HUDEP-2 (cell line): ENCODE measurements at regions not wholly inside any gene's neighbourhood (a gene's known extent, or its start where the extent isn't known, plus 50 kb on each side); places are given as distances from the start of the nearest gene placed in this dataset.

Source experiments
- DNase-seq, 76 experiments: peaks; one replicate each; lab custom pipeline; 2025; ENCODE audit not compliant: unreplicated experiment in 76 of 76; lab: John Stamatoyannopoulos, UW

DNA sequence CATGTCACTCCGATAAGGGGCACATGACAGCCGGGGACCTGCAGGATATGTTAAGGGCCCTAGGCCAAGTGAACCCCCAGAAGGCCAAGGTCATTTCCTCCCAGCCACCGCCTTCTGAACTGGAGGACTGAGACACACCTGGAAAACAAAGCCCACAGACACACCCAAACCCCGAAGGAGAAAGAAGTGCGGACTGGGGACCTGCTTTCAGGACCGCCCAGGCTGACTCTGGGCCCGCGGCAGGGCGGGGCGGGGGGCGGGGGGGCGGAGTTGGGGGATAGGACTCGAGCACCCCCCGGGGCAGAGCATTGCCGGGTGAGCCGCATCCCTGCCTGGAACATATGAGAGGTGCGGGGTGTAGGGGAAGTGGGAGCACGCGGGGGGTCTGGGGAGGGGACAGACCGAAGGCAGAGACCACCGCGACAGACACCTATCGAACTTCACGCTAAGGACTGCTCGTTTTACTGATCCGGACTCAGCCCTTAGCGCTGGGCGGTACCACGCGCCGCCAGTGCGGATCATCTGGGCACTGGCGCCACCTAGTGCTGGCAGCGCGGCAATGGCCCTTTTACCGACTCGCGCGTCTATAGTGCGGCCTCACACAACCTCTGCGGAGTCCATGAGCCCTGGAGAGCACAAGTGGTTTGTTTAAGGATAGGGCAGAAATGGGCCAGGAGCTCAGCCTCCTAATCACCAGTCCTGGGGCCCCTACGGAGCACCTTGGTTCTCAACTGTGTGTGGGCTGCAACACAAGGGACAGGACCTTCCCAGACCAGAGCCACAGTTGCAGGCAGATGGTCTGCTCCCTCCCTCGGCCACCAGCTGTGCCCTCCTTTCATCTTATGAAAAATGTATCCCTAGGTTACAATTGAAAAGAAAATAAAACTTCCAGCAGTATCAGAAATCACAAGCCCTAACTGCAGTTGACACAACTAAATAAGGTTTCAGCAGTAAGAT is 157.6 kb downstream of the HERPUD2 start:
- DNase-seq: peak in 69 of 76 experiments; percentile 8 to 82 (median 54)

DNA sequence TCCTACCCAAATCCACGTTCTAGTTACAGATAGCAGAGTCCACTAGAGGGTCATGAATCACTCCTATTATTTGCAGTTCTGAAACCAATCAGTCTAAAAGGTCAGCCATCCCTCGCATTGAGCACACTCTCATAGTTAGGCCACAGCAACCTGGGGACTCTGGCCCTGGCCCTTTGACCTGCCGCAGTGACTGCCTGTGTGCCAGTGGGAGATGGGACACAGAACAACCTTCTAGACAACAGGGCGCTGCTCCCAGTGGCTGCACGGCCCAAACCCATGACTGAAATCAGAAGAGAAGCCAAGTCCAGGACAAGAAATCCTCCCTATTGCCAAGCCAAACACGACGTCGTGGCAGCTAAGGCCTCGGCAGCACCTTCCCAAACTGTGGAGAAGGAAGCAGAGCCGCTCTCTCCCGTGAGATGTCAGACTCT is 158.5 kb downstream of the HERPUD2 start:
- no peak for DNase-seq

DNA sequence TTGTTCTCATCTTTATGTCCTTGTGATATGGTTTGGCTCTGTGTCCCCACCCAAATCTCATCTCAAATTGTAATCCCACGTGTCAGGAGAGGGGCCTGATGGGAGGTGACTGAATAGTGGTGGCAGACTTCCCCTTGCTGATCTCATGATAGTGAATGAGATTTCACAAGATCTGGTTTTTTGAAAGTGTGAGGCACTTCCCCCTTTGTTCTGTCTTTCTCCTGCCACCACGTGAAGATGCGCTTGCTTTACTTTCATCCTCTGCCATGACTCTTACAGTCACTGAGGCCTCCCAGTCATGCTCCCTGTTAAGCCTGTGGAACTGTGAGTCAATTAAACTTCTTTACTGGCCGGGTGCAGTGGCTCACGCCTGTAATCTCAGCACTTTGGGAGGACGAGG is 161.0 kb downstream of the HERPUD2 start:
- no peak for DNase-seq

DNA sequence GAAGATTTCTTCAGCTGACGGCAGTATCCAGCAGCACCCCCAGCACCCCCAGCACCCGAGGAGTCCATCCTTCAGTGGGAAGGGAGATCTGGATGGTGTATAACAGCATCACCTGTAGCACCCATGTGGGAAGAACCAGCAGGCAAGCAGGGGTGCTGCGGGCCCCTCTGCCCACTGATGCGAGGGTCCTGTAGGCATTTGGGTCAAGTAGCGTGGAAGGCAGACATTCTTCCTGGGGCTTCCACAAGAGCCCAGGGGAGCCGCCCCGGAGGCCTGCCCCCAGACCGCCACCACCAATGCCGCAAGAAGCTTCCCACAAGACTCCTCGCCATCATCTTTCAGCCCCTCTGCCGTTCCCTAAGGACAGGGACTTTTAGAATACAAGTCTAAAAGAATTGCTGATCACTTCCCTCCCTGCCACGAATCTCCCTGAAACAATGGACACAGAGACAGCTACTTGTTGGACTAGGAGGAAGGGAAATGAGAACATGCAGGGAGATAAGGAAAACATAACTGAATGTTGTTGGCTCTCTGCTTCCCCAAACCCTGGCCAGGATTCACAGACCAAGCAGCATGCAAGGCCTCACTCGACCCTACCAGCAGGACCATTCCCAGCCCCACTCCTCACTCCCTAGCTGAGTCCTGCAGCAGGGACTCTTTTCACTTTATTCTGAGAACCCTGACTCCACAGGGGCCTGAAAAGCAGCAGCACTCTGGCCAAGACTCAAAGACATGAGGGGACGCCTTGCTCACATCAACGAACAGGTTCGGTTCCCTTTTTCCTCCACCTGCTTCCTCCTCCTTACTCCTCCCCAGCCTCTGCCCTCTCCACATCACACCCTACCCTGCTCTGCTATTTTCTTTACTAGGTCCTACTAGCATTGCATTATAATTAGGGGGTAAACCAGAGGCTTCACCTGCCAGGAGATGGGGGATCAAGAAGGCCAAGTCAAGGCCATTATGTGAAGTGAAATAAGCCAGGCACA is 164.5 kb downstream of the HERPUD2 start:
- DNase-seq: no peak

DNA sequence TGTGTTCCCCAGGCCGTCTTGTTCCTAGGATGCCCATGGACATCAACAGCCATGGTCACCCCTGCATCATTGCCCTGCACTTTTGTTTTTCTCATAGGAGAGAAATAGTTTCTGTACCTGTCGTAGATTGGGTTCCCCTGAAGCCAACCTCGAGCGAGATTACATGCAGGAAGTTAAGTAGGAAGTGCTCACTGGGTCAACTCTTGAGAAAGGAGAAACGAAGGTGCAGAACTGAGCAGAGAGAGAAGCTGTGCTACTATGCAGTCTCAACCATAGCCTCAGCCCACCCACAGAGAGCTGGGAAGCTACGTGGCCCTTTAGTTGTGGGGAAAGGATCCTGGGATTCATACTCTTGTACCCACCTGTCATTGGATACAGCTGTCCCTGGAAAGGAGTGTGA is 165.2 kb downstream of the HERPUD2 start:
- no peak for DNase-seq

DNA sequence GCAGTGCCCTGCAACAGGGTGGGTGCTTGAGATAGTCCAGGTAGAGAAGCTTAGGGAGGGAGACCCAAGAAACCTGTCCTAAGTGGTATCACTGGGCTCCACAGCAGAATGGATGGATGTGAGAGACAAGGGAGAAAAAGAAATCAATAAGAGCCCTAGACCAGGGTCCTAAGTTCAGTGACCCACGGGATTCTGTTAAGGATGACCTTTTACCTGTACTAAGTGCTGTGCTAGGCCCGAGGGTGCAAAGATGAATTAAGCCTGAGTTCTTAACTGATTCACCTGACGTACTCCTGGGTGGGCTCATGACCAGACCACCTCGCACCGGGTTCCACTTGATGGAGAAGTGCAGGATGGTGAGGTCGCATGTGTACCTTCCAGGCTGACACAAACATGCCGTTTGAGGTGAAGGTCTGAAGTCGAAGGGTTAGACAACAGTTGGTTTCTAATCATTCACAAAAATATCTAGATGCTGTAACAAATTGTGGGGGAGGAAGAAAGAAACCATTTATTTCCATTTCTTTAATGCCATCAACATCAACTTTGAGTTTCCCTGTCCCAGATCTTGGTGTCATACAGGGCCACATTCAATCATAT is 166.5 kb downstream of the HERPUD2 start:
- DNase-seq: no peak

DNA sequence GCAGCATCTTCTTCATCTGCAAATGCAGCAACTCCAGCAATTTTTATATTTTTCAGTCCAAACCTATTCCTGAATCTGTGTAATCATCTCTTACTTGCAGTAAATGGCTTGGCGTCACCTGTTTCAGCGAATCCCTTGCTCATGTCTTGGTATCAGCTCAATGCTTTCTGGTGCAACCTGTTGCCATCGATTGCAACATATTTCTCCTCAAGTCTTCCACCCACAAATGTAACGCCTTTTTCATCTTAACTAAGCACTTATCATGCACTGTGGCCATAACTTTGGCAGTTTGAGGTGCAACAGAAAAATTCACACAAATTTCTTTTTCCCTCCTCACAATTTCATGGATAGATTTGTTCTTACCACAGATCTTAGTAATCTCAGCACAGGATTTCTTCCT is 168.3 kb downstream of the HERPUD2 start:
- DNase-seq: no peak

DNA sequence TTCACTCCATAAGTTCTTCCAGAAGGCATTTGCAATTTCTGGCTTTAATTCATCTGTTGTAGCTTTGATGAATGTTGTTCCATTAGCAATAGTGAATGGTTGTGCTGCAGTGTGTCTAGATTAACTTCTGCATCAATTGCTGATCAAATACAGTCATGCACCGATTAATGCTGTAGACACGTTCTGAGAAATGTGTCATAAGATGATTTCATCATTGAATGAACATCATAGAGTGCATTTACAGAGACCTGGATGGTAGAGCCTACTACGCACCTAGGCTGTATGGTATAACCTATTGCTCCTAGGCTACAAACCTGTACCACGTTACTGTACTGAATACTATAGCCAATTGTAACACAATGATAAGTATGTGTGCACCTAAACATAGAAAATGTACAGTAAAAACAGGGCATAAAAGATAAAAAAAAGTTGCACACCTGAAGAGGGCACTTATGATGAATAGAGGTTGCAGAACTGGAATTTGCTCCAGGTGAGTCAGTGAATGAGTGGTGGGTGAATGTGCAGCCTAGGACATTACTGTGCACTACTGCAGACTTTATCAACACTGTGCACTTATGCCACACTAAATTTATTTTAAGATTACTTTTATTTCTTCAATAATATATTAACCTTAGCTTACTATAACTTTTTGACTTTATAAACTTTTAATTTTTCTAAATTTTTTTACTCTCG is 170.7 kb downstream of the HERPUD2 start:
- DNase-seq: no peak

DNA sequence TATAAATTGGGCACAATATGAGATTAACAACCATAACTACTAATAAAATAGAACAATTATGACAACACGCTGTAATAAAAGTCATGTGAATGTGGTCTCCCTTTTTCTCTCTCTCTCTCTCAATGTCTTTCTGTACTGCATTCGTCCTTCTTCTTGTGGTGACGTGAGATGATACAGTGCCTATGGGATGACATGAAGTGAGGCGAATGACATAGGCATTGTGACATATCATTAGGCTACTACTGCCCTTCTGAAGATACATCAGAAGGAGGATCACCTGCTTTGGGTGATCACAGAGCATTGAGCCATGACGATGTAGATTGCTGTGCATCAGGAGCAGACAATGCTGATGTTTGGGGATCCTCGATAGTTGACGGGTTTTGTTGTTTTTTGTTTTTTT is 171.6 kb downstream of the HERPUD2 start:
- no peak for DNase-seq

DNA sequence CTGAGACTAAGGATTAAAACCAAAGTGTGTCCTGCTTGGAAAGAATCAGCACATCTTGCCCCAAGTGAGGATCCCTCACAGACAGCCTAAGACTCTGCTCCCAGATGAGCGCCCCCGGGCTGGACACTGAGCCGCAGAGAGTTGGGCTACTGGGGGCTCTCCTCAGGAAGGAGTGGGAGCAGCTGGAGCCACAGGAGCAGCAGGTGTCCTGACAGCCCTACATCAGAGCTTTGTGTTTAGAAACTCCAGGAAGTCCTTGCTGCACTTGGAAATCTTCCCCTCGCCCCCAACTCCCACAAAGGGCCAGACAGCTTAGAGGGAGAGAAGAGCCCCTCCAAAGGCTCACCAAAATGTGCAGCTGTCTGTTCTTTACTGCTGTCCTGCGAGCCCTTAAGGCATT is 172.2 kb downstream of the HERPUD2 start:
- no peak for DNase-seq

DNA sequence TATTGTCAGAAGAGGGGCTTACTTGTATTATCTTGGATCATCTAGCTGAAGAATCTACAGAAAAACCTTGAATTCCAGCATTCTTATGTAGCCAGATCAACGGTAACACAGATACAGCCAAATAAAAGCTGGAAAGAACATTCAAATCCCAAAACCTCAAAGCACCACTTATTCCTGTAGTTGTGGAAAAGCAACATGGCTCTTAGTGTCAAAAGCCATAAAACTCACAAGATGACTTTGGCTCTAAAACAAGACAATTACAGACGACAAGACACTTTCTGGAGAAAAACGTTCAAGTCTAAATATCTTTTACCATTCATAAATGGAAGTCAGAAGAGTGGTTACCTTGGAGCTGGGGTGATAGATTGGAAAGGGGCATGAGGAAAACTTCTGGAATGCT is 173.0 kb downstream of the HERPUD2 start:
- no peak for DNase-seq

DNA sequence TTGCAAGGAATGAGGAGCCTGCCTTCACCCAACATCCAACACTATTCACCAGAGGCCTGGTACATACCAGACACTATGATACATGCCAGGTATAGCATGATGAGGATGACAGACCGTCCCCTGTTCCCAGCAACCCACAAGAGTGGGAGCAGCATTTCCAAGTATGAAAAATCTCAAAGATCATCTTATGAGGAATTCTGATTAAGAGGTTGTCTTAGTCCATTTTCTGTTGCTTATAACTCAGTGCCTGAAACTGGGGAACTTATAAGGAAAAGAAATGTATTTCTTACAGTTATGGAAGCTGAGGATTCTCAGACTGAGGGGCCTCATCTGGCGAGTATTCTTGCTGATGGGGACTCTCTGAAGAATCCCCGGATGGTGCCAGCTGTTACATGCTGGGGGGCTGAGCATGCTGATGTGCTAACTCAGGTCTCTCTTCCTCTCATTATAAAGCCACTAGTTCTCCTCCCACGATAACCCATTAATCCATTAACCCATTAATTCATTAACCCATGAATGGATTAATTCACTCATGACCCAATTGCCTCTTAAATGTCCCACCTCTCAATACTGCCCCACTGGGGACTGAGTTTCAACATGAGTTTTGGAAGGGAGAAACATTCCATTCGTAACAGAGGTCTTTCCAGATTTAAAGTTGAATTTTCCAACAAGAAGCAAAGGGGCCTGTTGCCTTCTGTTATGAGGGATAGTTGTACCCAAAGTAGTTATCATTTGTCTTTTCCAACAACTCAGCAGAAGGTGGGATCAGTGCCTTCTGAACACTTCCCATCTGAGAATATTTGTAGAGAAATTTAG is 173.9 kb downstream of the HERPUD2 start:
- DNase-seq: no peak

DNA sequence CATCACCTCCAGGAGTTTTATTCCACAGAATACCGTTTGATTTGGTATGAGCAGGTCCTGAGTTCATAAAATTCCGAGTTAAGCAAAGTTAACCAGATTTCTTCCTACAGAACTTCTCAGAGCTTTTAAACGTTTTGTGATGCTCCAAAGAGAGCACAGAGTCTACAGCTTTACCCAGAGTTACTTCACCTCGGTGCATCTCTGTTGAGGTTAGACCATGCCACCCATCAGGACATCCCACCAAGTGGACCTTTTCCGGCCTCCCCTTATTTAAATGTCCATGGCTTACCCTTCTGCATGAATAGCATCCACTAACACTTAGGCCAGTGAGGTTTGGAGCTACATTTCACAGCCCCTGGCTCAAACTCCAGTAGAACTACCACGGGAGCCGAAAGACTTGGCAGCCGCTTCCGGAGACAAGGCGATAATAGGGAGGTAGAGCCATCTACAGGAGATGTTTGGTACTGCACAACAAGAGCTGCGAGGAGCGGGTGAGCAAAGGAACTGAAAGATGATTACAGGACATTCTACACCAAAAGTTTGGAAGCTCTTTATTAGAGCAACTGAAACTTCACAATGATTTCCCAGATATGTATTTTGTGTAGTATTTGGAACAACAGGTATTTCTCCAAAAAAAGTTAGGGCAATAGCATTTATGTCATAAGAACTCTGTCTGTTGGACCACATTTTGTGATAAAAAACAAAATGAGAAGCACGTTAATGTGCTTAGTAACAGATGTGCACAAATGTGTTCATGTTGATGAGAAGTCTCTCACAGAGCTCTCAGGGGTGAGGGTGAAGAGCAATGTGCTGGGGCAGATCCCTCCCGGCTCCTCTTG is 174.7 kb downstream of the HERPUD2 start:
- peak in 65 of 76 experiments; percentile 3 to 79 (median 41) for DNase-seq

DNA sequence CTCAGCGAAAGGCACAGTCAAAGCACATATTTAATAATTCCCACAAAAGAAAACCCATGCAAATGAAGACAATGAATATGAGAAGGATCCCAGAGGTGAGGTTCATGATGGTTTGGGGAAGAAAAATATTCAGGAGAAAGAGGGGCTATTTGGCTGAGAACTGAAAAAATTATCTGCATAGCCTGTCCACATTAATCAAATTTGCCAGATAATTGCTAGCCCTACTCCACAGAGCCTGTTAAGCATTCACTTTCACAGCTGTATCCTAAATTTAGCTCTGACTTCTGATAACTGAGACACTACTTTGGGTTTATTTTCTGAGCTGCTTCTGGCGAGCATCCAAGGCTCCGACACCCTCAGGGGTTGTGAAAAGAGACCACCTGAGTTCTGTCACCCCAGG is 176.2 kb downstream of the HERPUD2 start:
- no peak for DNase-seq

DNA sequence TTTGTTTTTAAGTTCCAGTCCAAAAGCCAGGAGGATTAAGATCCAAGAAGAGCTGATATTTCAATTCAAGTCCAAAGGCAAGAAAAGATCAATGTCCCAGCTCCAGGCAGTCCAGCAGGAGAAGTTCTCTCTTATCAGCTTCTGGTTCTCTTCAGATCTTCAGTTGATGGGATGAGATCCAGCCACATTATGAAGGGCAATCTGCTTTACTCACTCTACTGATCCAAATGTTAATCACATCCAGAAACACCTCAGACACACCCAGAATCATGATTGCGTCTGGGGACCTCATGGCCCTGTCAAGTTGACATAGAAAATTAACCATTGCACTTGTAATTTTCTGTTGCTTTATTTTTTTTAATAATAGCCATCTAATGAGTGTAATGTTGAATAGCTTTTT is 178.4 kb downstream of the HERPUD2 start:
- no peak for DNase-seq

DNA sequence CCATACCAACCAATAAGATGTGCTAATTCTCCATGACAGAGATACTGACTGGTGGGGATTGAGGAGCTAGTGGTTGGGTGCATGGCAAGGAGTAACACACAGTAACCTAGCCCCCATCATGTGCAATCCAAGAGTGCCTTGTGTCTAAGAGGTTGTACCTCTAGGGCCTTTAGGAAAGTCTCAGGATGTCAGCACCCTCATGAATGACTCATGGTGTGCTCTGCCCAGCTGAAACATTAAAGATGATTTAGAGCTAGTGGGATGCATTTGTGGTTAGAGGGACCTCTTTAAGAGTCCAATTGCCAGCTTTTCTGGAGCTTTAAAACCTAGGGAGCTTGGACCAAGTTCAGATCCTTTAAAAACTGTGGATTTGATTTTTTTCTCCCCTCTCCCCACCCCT is 181.1 kb downstream of the HERPUD2 start:
- DNase-seq: no peak

DNA sequence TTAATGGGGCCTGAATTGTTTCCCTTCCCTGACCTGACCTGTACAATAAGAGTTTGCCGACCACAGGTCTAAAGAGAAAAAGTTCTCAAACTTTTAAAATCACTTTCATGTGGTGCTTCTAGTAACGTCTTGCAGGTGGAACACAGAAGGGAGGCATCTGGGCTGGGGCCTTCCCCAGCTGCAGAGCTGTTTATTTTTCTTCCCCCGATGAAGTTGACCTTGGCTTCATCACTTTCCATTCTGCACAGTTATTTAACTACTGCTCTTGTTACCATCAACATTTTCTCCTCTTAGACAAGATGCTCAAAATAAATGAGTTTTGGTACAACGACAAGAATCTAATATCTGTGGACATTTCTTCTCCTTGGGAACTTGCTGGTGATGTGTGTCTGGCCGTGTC is 181.7 kb downstream of the HERPUD2 start:
- DNase-seq: no peak

DNA sequence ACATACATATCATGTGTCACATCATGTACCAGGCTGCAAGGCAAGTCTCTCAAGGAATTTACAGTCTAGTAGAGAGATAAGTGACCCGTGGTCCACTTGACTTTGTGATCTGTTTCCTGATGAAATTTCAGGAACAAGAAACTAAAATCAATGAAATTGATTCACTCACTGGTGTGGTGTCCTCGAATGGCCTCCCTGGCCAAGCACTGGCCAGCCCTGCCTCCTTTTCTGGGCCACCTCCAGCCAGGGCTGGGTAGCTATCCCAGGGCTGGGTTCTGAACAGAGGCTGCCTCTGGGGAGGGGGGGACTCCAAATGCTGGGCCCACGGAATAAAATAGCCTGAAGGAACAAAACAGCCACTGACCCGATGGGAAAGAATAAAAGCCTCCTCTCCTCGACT is 182.2 kb downstream of the HERPUD2 start:
- DNase-seq: no peak
